GM10248 (cell line): ENCODE measurements at regions not wholly inside any gene's neighbourhood (a gene's known extent, or its start where the extent isn't known, plus 50 kb on each side); places are given as distances from the start of the nearest gene placed in this dataset.

ENCODE experiments used
- CTCF ChIA-PET: fragments of 300-600 bp; sonication (Branson Sonifier 250); formaldehyde crosslinking; extraction: SDS; loops from one replicate; lab custom pipeline; 2021; ENCODE audit warnings: antibody characterized with exemption; lab: Yijun Ruan, JAX
- POLR2A ChIA-PET: fragments of 350-650 bp; sonication (Branson Sonifier 250); formaldehyde crosslinking; extraction: SDS; loops from one replicate; lab custom pipeline; 2020; ENCODE audit warnings: antibody characterized with exemption; lab: Yijun Ruan, JAX
- DNase-seq: peaks from one replicate; pipeline ENCODE4 v3.0.0; 2012; ENCODE audit errors: extremely low spot score
- CTCF ChIP-seq: IDR thresholded peaks from 2 replicates; pipeline ENCODE4 v1.5.1; 2012; ENCODE audit warnings: mild to moderate bottlenecking, low read depth; ENCODE audit errors: extremely low read depth, missing control alignments, control extremely low read depth

GRCh38 chr6:98044151-98044561, 761.1 kb upstream of the MMS22L start:
- POLR2A ChIA-PET, result no interaction called here
- no peak for DNase-seq

GRCh38 chr6:98044791-98045470, 761.9 kb upstream of the MMS22L start:
- POLR2A ChIA-PET, result no interaction called here
- no peak for TF ChIP-seq CTCF
- CTCF ChIA-PET, result interaction anchor here (0.9 to 1.4 kb wide), 3 partner anchors 9 to 12 kb away, joined by 4 to 5 read pairs (median 4); no protein-coding TSS in a partner anchor
- no peak for DNase-seq

More at GRCh38 chr6:98044151-98044561, 761.1 kb upstream of the MMS22L start:
- CTCF ChIA-PET, result interaction anchor here (0.9 to 1.4 kb wide), 2 partner anchors 10 to 11 kb away, joined by 4 read pairs; no protein-coding TSS in a partner anchor
- TF ChIP-seq CTCF, result no peak

GRCh38 chr6:98047164-98047563, 764.1 kb upstream of the MMS22L start:
- no peak for TF ChIP-seq CTCF
- POLR2A ChIA-PET, result no interaction called here

GRCh38 chr6:98047871-98048270, 764.9 kb upstream of the MMS22L start:
- no peak for DNase-seq
- ChIA-PET POLR2A (no interaction called here), CTCF (interaction anchor here (1.7 kb wide), 1 partner anchor 15 kb away, joined by 6 read pairs; no protein-coding TSS in a partner anchor)
- no peak for TF ChIP-seq CTCF

More at GRCh38 chr6:98047164-98047563, 764.1 kb upstream of the MMS22L start:
- no peak for DNase-seq
- CTCF ChIA-PET, result interaction anchor here (0.7 to 1.7 kb wide), 2 partner anchors 14 to 20 kb away, joined by 3 to 6 read pairs; no protein-coding TSS in a partner anchor

GRCh38 chr6:98054453-98054852, 771.4 kb upstream of the MMS22L start:
- DNase-seq, result no peak
- ChIA-PET CTCF (interaction anchor here (1.8 kb wide), 1 partner anchor 10 kb away, joined by 4 read pairs; no protein-coding TSS in a partner anchor), POLR2A (no interaction called here)

GRCh38 chr6:98056955-98057354, 773.9 kb upstream of the MMS22L start:
- POLR2A ChIA-PET, result no interaction called here

More at GRCh38 chr6:98054453-98054852, 771.4 kb upstream of the MMS22L start:
- no peak for TF ChIP-seq CTCF

More at GRCh38 chr6:98056955-98057354, 773.9 kb upstream of the MMS22L start:
- TF ChIP-seq CTCF, result no peak
- no peak for DNase-seq
- CTCF ChIA-PET, result interaction anchor here (1.1 kb wide), 1 partner anchor 47 kb away, joined by 3 read pairs; no protein-coding TSS in a partner anchor
